Vagina (tissue), 2 donors: ENCODE measurements at regions not wholly inside any gene's neighbourhood (a gene's known extent, or its start where the extent isn't known, plus 50 kb on each side); places are given as distances from the start of the nearest gene placed in this dataset.

Source experiments
- DNase-seq, 2 donors: peaks; one replicate each; pipeline ENCODE4 v3.0.0-alpha.2; 2017; ENCODE audit errors: extremely low spot score in 2 of 2
- H3K27ac ChIP-seq: fragments of 200-600 bp; sonication (generic); one replicate; pipeline ENCODE4 v1.5.1; 2019
- H3K27me3 ChIP-seq: fragments of 200-600 bp; sonication (generic); one replicate; pipeline ENCODE4 v1.5.1; 2019
- H3K36me3 ChIP-seq, 2 donors: fragments of 200-600 bp; sonication (generic); one replicate each; pipeline ENCODE4 v1.5.1; 2017 to 2019
- H3K4me1 ChIP-seq: fragments of 200-600 bp; sonication (generic); one replicate; pipeline ENCODE4 v1.5.1; 2019
- H3K4me3 ChIP-seq, 2 donors: fragments of 200-600 bp; sonication (generic); 1 replicate in 1 of 2; 2 replicates in 1 of 2; pipeline ENCODE4 v1.5.1; 2016 to 2019
- H3K9me3 ChIP-seq: fragments of 200-600 bp; sonication (generic); one replicate; pipeline ENCODE4 v1.5.1; 2019
- CTCF ChIP-seq, 3 experiments: fragments of 450-650 bp in 2 of 3; fragments of 200-600 bp in 1 of 3; sonication (generic) in 1 of 3; IDR thresholded peaks; one replicate each; pipeline ENCODE4 v1.5.1; 2017 to 2019; ENCODE audit warnings: antibody characterized with exemption in 3 of 3, mild to moderate bottlenecking in 2 of 3, moderate library complexity in 2 of 3
- POLR2A ChIP-seq, 2 donors: fragments of 450-650 bp; IDR thresholded peaks; one replicate each; pipeline ENCODE4 v1.6.1; 2017; ENCODE audit warnings: antibody characterized with exemption in 2 of 2, mild to moderate bottlenecking in 2 of 2, moderate library complexity in 2 of 2
- POLR2AphosphoS5 ChIP-seq, 2 donors: sonication (generic); formaldehyde crosslinking; IDR thresholded peaks; one replicate each; pipeline ENCODE4 v1.9.0; 2017; ENCODE audit warnings: antibody characterized with exemption in 2 of 2, mild to moderate bottlenecking in 2 of 2, low read depth in 1 of 2; ENCODE audit not compliant: insufficient read depth in 1 of 2
- intact Hi-C: fragments of 100-400 bp; cut with DNase I; formaldehyde crosslinking; loops from one replicate; pipeline ENCODE4 v1.15.1; 2023

- no peak for DNase-seq
- Histone ChIP-seq H3K9me3 (no peaks in the 10 kb centered on the region), H3K27ac (no peak overlapping the region), H3K4me1 (no peaks in the 10 kb centered on the region), H3K27me3 (no peaks in the 10 kb centered on the region), H3K36me3 (no peaks in the 10 kb centered on the region), H3K4me3 (no peak overlapping the region)
- intact Hi-C loops = no loop called here
- TF ChIP-seq CTCF (IDR thresholded peaks at IDR 0.05) = no peak
- TF ChIP-seq POLR2AphosphoS5 (IDR thresholded peaks at IDR 0.05; ENCODE audit: insufficient read depth in 1 of 2, low read depth in 1 of 2) = no peak
- TF ChIP-seq POLR2A (IDR thresholded peaks at IDR 0.05) = no peak
Measured at GRCh38 chr3:65252266-65252665, 564.5 kb upstream of the ADAMTS9 start.

- DNase-seq = no peak
- Histone ChIP-seq H3K27ac (no peak overlapping the region), H3K4me1 (no peaks in the 10 kb centered on the region), H3K9me3 (no peaks in the 10 kb centered on the region), H3K4me3 (no peak overlapping the region), H3K27me3 (no peaks in the 10 kb centered on the region), H3K36me3 (no peaks in the 10 kb centered on the region)
- intact Hi-C loops = no loop called here
- TF ChIP-seq POLR2A (IDR thresholded peaks at IDR 0.05) = no peak
- no peak for TF ChIP-seq POLR2AphosphoS5 (IDR thresholded peaks at IDR 0.05; ENCODE audit: insufficient read depth in 1 of 2, low read depth in 1 of 2)
- no peak for TF ChIP-seq CTCF (IDR thresholded peaks at IDR 0.05)
Measured at GRCh38 chr3:65251375-65251774, 563.6 kb upstream of the ADAMTS9 start.

- no peak for DNase-seq
- no peaks in the 10 kb centered on the region for H3K27me3 ChIP-seq
- intact Hi-C loops = loop anchor here (5.0 kb wide), 1 partner anchor 714 kb away; no protein-coding TSS in a partner anchor
- H3K36me3 ChIP-seq = no peaks in the 10 kb centered on the region
- no peak overlapping the region for H3K27ac ChIP-seq
- TF ChIP-seq POLR2A (IDR thresholded peaks at IDR 0.05) (no peak), CTCF (IDR thresholded peaks at IDR 0.05) (no peak), POLR2AphosphoS5 (IDR thresholded peaks at IDR 0.05; ENCODE audit: insufficient read depth in 1 of 2, low read depth in 1 of 2) (no peak)
- H3K4me3 ChIP-seq = no peak overlapping the region
- H3K4me1 ChIP-seq = no peaks in the 10 kb centered on the region
- H3K9me3 ChIP-seq = no peaks in the 10 kb centered on the region
Measured at GRCh38 chr3:65246561-65246960, 558.8 kb upstream of the ADAMTS9 start.

- no peak overlapping the region for H3K4me3 ChIP-seq
- TF ChIP-seq CTCF (IDR thresholded peaks at IDR 0.05) (peak in 2 of 3 experiments; percentile 27 to 52), POLR2AphosphoS5 (IDR thresholded peaks at IDR 0.05; ENCODE audit: insufficient read depth in 1 of 2, low read depth in 1 of 2) (no peak)
- no peak for DNase-seq
- no peaks in the 10 kb centered on the region for H3K9me3 ChIP-seq
- no peak overlapping the region for H3K27ac ChIP-seq
- intact Hi-C loops = loop anchor here (5.0 kb wide), 1 partner anchor 713 kb away; no protein-coding TSS in a partner anchor
- no peaks in the 10 kb centered on the region for H3K36me3 ChIP-seq
- H3K4me1 ChIP-seq = no peaks in the 10 kb centered on the region
- H3K27me3 ChIP-seq = no peaks in the 10 kb centered on the region
Measured at GRCh38 chr3:65245133-65246063, 557.6 kb upstream of the ADAMTS9 start.

GRCh38 chr3:65240366-65240765 is 552.6 kb upstream of the ADAMTS9 start:
- no peaks in the 10 kb centered on the region for H3K36me3 ChIP-seq
- TF ChIP-seq POLR2AphosphoS5 (IDR thresholded peaks at IDR 0.05; ENCODE audit: insufficient read depth in 1 of 2, low read depth in 1 of 2) (no peak), CTCF (IDR thresholded peaks at IDR 0.05) (no peak), POLR2A (IDR thresholded peaks at IDR 0.05) (no peak)
- no peak overlapping the region for H3K27ac ChIP-seq
- intact Hi-C loops = no loop called here
- H3K4me1 ChIP-seq = no peaks in the 10 kb centered on the region
- DNase-seq = no peak
- H3K4me3 ChIP-seq = no peak overlapping the region
- no peaks in the 10 kb centered on the region for H3K9me3 ChIP-seq
- no peaks in the 10 kb centered on the region for H3K27me3 ChIP-seq
